Activated T-cell treated with anti-CD3 and anti-CD28 coated beads for 1 hour (primary cell): ENCODE measurements at regions not wholly inside any gene's neighbourhood (a gene's known extent, or its start where the extent isn't known, plus 50 kb on each side); places are given as distances from the start of the nearest gene placed in this dataset.
A peak's percentile ranks its signal among the peaks of the same experiment; 100 is the strongest.
"Not testable (repeated sequence)": the region's sequence is repeated elsewhere in the genome, so short reads cannot be mapped to it uniquely, and the experiment has no call there.

Experiments used
- DNase-seq: peaks from one replicate; pipeline ENCODE4 v3.0.0-alpha.2; 2020; ENCODE audit warnings: low read depth

GRCh38 chr7:142440906-142441411 is 183.1 kb upstream of the PRSS58 start:
- no peak for DNase-seq

DNA sequence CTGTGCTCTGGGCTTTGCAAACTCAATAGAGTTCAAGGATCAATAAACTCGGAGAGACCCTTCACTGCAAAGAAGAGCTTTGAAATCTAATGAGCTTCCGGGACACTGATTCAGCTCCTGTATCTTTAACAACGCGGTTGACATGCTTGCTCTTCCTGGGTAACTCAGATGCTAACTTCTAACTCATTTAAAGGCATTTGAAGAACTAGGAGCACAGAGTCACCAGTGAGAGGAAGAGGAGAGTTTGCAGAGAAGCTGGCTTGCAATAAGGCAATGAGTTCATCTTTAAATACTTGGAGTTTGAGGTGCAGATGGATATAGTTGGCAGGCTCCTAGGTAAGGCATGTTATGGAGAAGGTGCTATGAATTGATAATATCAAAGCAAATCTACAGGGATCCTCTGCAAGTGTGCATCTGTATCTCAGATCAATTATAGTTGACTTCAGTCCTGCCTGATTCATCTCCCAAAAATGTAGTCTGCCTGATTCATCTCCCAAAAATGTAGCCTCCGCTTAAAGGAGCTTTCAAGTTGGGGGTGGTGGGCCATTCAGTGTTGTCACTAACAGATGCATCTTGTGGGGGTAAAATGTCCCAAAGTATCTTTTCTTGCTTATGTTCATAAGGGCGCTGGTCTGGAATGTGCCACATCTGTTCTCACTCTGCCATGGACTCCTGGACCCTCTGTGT is 182.5 kb upstream of the PRSS58 start:
- DNase-seq, result no peak

- DNase-seq, result no peak
Measured at GRCh38 chr7:142439739-142440138, 181.9 kb upstream of the PRSS58 start.

GRCh38 chr7:142438923-142439515 is 181.2 kb upstream of the PRSS58 start:
- no peak for DNase-seq

GRCh38 chr7:142438235-142438922 is 180.5 kb upstream of the PRSS58 start:
- no peak for DNase-seq

GRCh38 chr7:142437741-142438140 is 179.9 kb upstream of the PRSS58 start:
- DNase-seq, result no peak

- DNase-seq, result no peak
Measured at GRCh38 chr7:142436601-142437000, 178.7 kb upstream of the PRSS58 start.

- DNase-seq, result not testable (repeated sequence)
Measured at GRCh38 chr7:142435606-142436005, 177.7 kb upstream of the PRSS58 start.

DNA sequence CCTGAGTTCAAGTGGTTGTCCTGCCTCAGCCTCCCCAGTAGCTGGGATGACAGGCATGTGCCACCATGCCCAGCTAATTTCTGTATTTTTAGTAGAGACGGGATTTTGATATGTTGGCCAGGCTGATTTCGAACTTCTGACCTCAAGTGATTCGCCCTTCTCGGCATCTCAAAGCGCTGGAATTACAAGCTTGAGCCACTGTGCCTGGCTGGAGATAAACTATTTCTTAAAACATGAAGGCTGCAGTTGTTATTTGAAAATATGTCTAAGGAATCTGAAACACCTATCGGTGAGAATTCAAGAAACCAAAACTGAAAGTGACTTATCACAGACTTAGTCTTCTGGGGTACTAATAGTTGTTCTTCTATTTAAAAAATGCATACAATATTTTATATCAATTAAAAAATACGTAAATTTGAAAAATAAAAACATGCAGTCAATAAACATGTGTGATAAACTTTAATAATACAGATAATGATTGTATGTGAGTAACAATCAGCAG is 176.9 kb upstream of the PRSS58 start:
- DNase-seq, result no peak

- DNase-seq, result not testable (repeated sequence)
Measured at GRCh38 chr7:142434133-142434532, 176.3 kb upstream of the PRSS58 start.

DNA sequence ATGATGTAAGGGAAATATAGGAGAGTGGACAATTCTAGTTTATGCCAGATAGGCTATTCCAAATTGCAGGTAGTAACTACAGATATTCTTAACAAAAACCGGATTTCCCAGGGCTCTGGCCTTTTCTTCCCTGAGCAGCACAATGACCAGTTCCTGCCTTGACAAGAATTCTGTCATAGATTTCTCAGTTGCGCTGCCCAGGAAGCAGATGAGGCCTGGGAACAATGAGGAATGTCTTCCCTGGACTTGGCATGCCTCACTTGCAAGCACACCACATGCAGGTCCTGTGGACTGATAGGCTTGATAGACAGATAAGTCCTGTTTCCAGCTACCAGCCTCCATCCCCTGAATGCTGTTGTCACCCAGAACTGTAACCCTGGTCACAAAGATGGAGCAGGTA is 174.5 kb upstream of the PRSS58 start:
- DNase-seq, result no peak

DNA sequence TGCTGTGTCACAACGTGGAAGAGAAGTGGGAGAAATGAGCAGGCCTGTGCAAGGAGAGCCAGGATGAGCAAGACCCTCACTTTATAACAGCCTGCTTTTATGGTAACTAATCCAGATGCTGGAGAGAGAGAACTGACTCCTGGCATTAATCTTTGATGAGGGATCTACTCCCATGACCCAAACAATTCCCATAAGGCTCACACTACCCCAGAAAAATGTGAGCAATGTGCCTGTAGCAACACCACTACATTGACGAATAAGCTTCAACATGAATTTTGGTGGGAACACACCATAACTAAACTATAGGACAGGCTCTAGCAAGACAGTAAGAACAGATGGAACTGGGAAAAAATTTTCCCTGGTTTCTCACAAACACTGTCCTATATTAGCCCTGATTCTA is 173.6 kb upstream of the PRSS58 start:
- no peak for DNase-seq

GRCh38 chr7:142428094-142428493 is 170.2 kb upstream of the PRSS58 start:
- DNase-seq, result no peak

- DNase-seq, result no peak
Measured at GRCh38 chr7:142425281-142425680, 167.4 kb upstream of the PRSS58 start.

GRCh38 chr7:142422621-142423020 is 164.8 kb upstream of the PRSS58 start:
- DNase-seq, result no peak

- DNase-seq, result no peak
Measured at GRCh38 chr7:142420554-142421362, 162.9 kb upstream of the PRSS58 start.

GRCh38 chr7:142418326-142418725 is 160.5 kb upstream of the PRSS58 start:
- DNase-seq, result no peak

DNA sequence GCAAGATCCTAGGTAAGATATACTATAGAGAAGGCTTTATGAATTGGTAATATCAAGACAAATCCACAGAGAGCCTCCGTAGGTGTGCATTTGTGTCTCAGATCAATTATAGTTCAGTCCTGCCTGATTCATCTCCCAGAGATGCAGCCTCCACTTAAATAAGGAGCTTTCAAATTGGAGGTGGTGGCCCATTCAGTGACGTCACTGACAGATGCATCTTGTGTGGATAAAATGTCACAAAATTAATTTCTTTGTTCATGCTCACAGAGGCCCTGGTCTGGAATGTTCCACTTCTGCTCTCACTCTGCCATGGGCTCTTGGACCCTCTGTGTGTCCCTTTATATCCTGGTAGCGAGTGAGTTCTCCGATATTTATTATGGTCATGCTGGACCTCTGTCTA is 157.1 kb upstream of the PRSS58 start:
- no peak for DNase-seq

- no peak for DNase-seq
Measured at GRCh38 chr7:142414135-142414534, 156.3 kb upstream of the PRSS58 start.

- no peak for DNase-seq
Measured at GRCh38 chr7:142413280-142414000, 155.6 kb upstream of the PRSS58 start.

DNA sequence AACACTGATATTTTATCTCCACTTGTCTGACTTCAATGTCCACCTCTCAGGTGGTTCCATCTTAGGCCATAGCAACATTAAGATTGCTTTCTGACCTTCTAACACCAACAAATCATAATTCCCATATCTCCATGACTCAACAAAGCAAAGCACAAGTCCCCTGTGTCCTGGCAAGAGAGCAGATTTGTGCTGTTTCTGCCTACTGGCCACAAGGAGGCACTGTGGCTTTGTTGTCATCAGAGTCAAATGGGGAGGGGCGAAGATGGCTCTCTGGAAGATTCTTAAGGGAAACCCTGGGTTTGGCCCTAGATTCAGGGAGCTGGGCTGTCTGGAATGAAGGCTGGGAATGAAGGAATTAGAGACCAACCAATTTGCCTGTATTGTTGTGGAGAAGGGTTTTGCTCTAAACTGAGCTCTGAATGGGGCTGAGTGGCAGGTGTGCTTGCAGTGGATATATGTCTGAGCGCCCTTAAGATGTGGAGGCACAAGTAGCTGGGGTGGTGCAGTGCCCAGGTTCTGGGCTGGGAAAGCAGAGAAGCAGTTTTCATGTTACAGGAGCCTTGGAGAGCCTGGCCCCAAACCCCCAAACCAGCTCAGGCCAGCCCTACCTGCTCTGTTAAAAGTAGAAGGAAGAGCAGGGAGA is 154.8 kb upstream of the PRSS58 start:
- DNase-seq, result peak; percentile 23
